GM12873 (cell line): ENCODE measurements at regions not wholly inside any gene's neighbourhood (a gene's known extent, or its start where the extent isn't known, plus 50 kb on each side); places are given as distances from the start of the nearest gene placed in this dataset.

Experiments
- TF ChIP-seq, protein P1 (sequence below): IDR thresholded peaks from 2 replicates; pipeline ENCODE4 v1.5.1; 2012; ENCODE audit warnings: low read depth, mild to moderate bottlenecking, moderate library complexity, low read length, control low read depth; ENCODE audit not compliant: insufficient read depth; ENCODE audit errors: missing control alignments

DNA sequence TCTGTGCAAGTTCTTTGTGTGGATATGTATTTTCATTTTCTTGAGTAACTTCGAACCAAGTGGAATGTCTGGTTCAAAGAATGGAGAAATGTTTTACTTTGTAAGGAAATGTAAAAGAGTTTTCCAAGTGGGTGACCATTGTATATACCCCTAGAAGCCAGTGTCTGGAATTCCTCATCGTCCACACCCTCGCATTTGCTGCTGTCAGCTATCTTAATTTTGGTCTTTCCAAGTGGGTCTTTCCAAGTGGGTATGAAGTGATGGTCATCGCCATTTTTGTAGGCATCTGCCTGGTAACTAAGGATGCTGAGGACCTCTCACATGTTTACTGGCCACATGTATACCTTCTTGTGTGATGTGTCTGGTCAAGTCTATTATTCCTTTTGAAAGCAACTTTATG is 547.5 kb downstream of the TBC1D22A start:
- TF ChIP-seq, protein P1, sequence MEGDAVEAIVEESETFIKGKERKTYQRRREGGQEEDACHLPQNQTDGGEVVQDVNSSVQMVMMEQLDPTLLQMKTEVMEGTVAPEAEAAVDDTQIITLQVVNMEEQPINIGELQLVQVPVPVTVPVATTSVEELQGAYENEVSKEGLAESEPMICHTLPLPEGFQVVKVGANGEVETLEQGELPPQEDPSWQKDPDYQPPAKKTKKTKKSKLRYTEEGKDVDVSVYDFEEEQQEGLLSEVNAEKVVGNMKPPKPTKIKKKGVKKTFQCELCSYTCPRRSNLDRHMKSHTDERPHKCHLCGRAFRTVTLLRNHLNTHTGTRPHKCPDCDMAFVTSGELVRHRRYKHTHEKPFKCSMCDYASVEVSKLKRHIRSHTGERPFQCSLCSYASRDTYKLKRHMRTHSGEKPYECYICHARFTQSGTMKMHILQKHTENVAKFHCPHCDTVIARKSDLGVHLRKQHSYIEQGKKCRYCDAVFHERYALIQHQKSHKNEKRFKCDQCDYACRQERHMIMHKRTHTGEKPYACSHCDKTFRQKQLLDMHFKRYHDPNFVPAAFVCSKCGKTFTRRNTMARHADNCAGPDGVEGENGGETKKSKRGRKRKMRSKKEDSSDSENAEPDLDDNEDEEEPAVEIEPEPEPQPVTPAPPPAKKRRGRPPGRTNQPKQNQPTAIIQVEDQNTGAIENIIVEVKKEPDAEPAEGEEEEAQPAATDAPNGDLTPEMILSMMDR: no peak

DNA sequence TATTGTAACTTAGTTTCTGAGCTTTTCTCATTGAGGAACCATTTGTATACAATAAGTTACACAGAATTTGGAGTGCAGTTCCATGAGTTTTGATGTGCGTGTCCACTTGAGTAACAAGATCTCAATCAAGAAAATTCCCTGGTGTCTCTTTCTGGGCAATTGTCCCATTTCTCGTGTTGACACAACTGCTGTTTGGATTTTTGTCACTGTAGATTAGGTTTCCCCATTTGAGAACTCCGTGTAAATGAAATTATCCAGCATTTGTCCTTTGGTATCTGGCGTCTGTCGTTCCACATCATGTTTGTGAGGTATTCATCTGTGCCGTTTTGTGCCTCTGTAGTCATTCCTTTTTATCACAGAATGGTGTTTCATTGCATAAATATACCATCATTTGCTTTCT is 547.0 kb downstream of the TBC1D22A start:
- TF ChIP-seq, protein P1: no peak

DNA sequence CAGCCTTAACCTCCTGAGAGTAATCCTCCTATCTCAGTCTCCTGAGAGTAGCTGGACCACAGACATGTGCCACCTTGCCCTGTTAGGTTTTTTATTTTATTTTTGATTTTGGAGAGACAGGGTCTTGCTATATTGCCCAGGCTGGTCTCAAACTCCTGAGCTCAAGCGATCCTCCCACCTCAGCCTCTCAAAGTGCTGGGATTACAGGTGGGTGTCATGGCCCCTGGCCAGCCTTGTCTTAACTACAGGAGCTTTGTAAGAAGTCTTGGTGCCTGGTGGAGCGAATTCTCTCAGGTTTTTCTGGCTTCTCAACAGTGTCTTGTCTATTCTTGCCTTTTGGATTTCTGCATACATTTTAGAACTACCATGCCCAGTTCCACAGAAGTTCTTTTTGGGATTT is 546.4 kb downstream of the TBC1D22A start:
- TF ChIP-seq, protein P1: no peak

DNA sequence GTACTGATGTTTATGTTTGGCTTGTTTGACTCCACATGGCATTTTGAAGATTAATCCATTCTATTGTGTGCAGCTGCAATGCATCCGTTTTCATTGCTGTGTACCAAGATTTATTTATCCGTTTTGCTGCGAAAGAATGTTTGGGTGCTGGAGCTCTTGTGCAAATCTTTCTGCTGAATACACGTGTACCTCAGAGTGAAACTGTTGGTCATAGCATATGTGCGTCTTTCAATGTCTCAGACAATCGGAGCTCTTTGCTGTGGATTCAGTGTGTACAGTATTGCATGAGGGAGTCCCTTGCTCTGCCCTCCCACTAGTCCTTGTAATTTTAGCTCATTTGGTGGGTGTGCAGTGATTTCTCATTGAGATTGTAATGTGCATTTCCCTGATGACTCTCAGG is 545.4 kb downstream of the TBC1D22A start:
- TF ChIP-seq, protein P1: no peak

DNA sequence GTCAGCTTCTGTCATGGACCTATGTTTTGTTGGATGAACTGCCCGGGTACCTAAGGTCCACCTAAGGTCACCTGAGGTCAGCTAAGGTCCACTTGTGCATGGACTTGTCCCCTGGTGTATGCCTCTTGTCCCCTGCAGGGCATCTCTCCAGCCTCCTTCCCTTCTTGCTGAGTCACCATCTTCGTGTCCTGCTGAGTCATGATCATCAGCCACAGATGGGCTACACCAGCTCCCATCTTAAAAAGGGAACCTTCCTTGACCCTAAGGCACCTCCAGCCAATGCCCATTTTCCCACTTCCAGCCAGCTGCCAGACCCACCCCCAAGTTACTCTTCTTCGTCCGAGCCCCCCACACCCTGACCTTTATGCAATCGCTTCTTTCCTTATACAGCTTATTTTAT is 544.9 kb downstream of the TBC1D22A start:
- TF ChIP-seq, protein P1: no peak

DNA sequence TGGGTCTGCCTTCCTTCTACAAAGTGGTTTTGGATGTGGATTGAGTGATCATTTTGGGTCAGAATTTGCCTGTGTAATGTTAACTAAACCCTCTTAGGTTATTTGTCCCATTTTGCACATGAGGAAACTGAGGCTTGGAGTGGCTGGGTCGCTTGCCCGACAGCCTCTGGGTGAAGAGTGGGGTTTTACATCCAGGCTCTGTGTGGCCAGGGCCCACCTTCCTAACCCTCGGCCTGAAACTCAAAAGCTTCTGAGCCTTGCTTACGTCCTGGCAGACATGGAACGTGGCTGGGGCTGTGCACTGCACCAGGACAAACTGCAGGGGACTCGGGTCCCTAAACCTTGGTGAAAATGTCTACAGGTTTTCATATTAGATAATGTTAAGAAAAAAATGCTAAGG is 542.4 kb downstream of the TBC1D22A start:
- TF ChIP-seq, protein P1: no peak

DNA sequence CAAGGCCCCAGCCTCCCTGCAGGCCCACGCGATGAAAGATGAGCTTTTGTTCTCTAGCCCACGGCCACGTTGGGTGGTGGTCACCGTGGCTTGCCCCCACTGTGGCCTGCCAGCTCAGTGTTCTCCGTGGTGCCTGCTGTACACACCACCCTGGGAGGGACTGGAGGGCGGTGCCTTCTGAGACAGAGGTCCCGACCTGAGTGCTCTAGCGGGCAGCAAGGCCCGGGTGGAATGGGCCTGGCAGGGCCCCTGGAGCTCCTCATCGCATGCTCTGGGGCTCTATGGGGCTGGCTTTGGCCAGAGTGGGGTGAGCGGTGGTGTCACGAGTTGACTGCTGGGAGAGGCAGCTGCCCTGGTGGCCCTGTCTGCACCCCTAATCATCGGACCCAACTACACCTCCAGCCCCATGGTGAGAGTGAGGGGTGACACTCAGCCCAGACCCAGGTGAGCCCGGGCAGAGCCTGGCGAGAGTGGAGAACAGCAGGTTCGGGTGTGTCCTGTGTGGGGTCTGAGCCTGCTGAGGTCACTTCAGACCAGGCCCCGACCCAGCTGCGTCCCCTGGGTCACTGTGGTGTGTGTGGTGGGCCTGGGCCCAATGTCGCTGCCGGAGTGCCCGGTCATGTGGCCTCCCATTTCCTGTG is 541.9 kb downstream of the TBC1D22A start:
- TF ChIP-seq, protein P1: no peak
